Activated naive CD4-positive, alpha-beta T cell treated with anti-CD3 and anti-CD28 coated beads, Interleukin-2, amount 50 U/mL, for 16 hours (primary cell): ENCODE measurements at regions not wholly inside any gene's neighbourhood (a gene's known extent, or its start where the extent isn't known, plus 50 kb on each side); places are given as distances from the start of the nearest gene placed in this dataset.
"Not testable (repeated sequence)": the region's sequence is repeated elsewhere in the genome, so short reads cannot be mapped to it uniquely, and the experiment has no call there.

Source experiments
- DNase-seq: peaks from one replicate; pipeline ENCODE4 v3.0.0-alpha.2; 2020

GRCh38 chr2:37759989-37760388 is 88.5 kb upstream of the CDC42EP3 start:
- DNase-seq, result not testable (repeated sequence)

- no peak for DNase-seq
Measured at GRCh38 chr2:37760471-37760870, 89.0 kb upstream of the CDC42EP3 start.

- DNase-seq, result not testable (repeated sequence)
Measured at GRCh38 chr2:37762281-37762680, 90.8 kb upstream of the CDC42EP3 start.

GRCh38 chr2:37764739-37765138 is 93.3 kb upstream of the CDC42EP3 start:
- no peak for DNase-seq

GRCh38 chr2:37766106-37766505 is 94.7 kb upstream of the CDC42EP3 start:
- DNase-seq, result no peak

GRCh38 chr2:37767046-37767445 is 95.6 kb upstream of the CDC42EP3 start:
- no peak for DNase-seq

- DNase-seq, result no peak
Measured at GRCh38 chr2:37767959-37768925, 96.8 kb upstream of the CDC42EP3 start.

GRCh38 chr2:37769551-37769950 is 98.1 kb upstream of the CDC42EP3 start:
- no peak for DNase-seq

- no peak for DNase-seq
Measured at GRCh38 chr2:37770797-37771196, 99.4 kb upstream of the CDC42EP3 start.

- DNase-seq, result no peak
Measured at GRCh38 chr2:37771600-37772088, 100.2 kb upstream of the CDC42EP3 start.

- DNase-seq, result no peak
Measured at GRCh38 chr2:37773371-37774130, 102.1 kb upstream of the CDC42EP3 start.

GRCh38 chr2:37774171-37774944 is 102.9 kb upstream of the CDC42EP3 start:
- DNase-seq, result not testable (repeated sequence)

GRCh38 chr2:37774976-37775907 is 103.8 kb upstream of the CDC42EP3 start:
- DNase-seq, result no peak

- no peak for DNase-seq
Measured at GRCh38 chr2:37775908-37776250, 104.4 kb upstream of the CDC42EP3 start.

- no peak for DNase-seq
Measured at GRCh38 chr2:37776487-37776886, 105.0 kb upstream of the CDC42EP3 start.

GRCh38 chr2:37779139-37779538 is 107.7 kb upstream of the CDC42EP3 start:
- DNase-seq, result no peak

GRCh38 chr2:37779611-37780386 is 108.4 kb upstream of the CDC42EP3 start:
- DNase-seq, result no peak

GRCh38 chr2:37780387-37780676 is 108.9 kb upstream of the CDC42EP3 start:
- no peak for DNase-seq

- DNase-seq, result no peak
Measured at GRCh38 chr2:37781028-37781427, 109.6 kb upstream of the CDC42EP3 start.

GRCh38 chr2:37782155-37782673 is 110.8 kb upstream of the CDC42EP3 start:
- no peak for DNase-seq
